CD14-positive monocyte (primary cell): ENCODE measurements at regions not wholly inside any gene's neighbourhood (a gene's known extent, or its start where the extent isn't known, plus 50 kb on each side); places are given as distances from the start of the nearest gene placed in this dataset.

Experiments used
- DNase-seq, 3 donors: peaks; one replicate each; pipeline ENCODE4 v3.0.0-alpha.2; 2011 to 2022
- H2AFZ ChIP-seq: 2 replicates; pipeline ENCODE4 v1.6.0; 2012; ENCODE audit warnings: mild to moderate bottlenecking, low read depth, low read length, inconsistent platforms; ENCODE audit not compliant: insufficient read depth, poor library complexity, severe bottlenecking
- H3K27ac ChIP-seq, 2 donors: 1 replicate in 1 of 2; 2 replicates in 1 of 2; pipeline ENCODE4 v1.5.1; 2012 to 2013; ENCODE audit warnings: low read length in 2 of 2, control low read depth in 1 of 2, inconsistent platforms in 1 of 2, low read depth in 1 of 2, mild to moderate bottlenecking in 1 of 2
- H3K27me3 ChIP-seq, 2 donors: one replicate each; pipeline versions ENCODE4 v1.6.0 to v1.6.1; 2011 to 2013; ENCODE audit warnings: low read length in 2 of 2; ENCODE audit not compliant: control insufficient read depth in 2 of 2, insufficient read depth in 2 of 2
- H3K36me3 ChIP-seq, 2 donors: replicated peaks in 1 of 2; 1 replicate in 1 of 2; 2 replicates in 1 of 2; pipeline versions ENCODE4 v1.5.1 to v1.6.1; 2012 to 2013; ENCODE audit warnings: low read length in 2 of 2, control low read depth in 1 of 2, inconsistent platforms in 1 of 2, mild to moderate bottlenecking in 1 of 2; ENCODE audit not compliant: insufficient read depth in 2 of 2, control insufficient read depth in 1 of 2
- H3K4me1 ChIP-seq, 2 donors: 1 replicate in 1 of 2; 2 replicates in 1 of 2; pipeline versions ENCODE4 v1.5.1 to v1.6.1; 2012 to 2013; ENCODE audit warnings: low read length in 2 of 2, control low read depth in 1 of 2, inconsistent platforms in 1 of 2, mild to moderate bottlenecking in 1 of 2, moderate library complexity in 1 of 2; ENCODE audit not compliant: insufficient read depth in 2 of 2, control insufficient read depth in 1 of 2
- H3K4me2 ChIP-seq: replicated peaks from 2 replicates; pipeline ENCODE3; 2012; ENCODE audit warnings: low read length, moderate library complexity, mild to moderate bottlenecking; ENCODE audit not compliant: poor library complexity, severe bottlenecking; ENCODE audit errors: extremely low read depth
- H3K4me3 ChIP-seq, 3 experiments: fragments of 200-600 bp in 1 of 3; sonication (generic) in 1 of 3; replicated peaks in 1 of 3; 1 replicate in 2 of 3; 2 replicates in 1 of 3; pipeline ENCODE4 v1.5.1; 2011 to 2013; ENCODE audit warnings: low read length in 3 of 3, mild to moderate bottlenecking in 3 of 3, control low read depth in 2 of 3, low read depth in 2 of 3, inconsistent platforms in 1 of 3, moderate library complexity in 1 of 3
- H3K79me2 ChIP-seq: 2 replicates; pipeline ENCODE4 v1.6.0; 2012; ENCODE audit warnings: mild to moderate bottlenecking, control low read depth, inconsistent platforms, low read length, moderate library complexity; ENCODE audit not compliant: insufficient read depth
- H3K9ac ChIP-seq: 2 replicates; pipeline ENCODE4 v1.6.0; 2017; ENCODE audit warnings: low read length, mild to moderate bottlenecking; ENCODE audit not compliant: insufficient read depth, poor library complexity, severe bottlenecking
- H3K9me3 ChIP-seq, 2 donors: replicated peaks in 1 of 2; 1 replicate in 1 of 2; 2 replicates in 1 of 2; pipeline versions ENCODE4 v1.5.1 to v1.6.1; 2012 to 2013; ENCODE audit warnings: low read length in 2 of 2, control low read depth in 1 of 2; ENCODE audit not compliant: control insufficient read depth in 1 of 2, insufficient read depth in 1 of 2
- H4K20me1 ChIP-seq: 2 replicates; pipeline ENCODE4 v1.6.0; 2012; ENCODE audit warnings: mild to moderate bottlenecking, low read length, control low read depth, moderate library complexity; ENCODE audit not compliant: insufficient read depth
- H3K27ac Mint-ChIP-seq, 7 donors: one replicate each; pipeline ENCODE4 v1.8.0; 2020; ENCODE audit warnings: mild to moderate bottlenecking in 7 of 7, mixed read lengths in 7 of 7, moderate library complexity in 6 of 7, inconsistent platforms in 2 of 7
- H3K27me3 Mint-ChIP-seq, 3 donors: one replicate each; pipeline ENCODE4 v1.8.0; 2021 to 2022; ENCODE audit warnings: low read depth in 3 of 3, mild to moderate bottlenecking in 3 of 3, mixed read lengths in 3 of 3, moderate library complexity in 3 of 3, inconsistent platforms in 1 of 3
- H3K36me3 Mint-ChIP-seq, 2 donors: one replicate each; pipeline ENCODE4 v1.8.0; 2020; ENCODE audit warnings: mixed read lengths in 2 of 2, inconsistent platforms in 1 of 2, mild to moderate bottlenecking in 1 of 2
- H3K4me1 Mint-ChIP-seq: one replicate; pipeline ENCODE4 v1.8.0; 2020; ENCODE audit warnings: mild to moderate bottlenecking, mixed read lengths
- H3K4me3 Mint-ChIP-seq, 2 donors: one replicate each; pipeline ENCODE4 v1.8.0; 2020; ENCODE audit warnings: mild to moderate bottlenecking in 2 of 2, mixed read lengths in 2 of 2, moderate library complexity in 1 of 2
- H3K9me3 Mint-ChIP-seq, 7 donors: one replicate each; pipeline ENCODE4 v1.8.0; 2020 to 2022; ENCODE audit warnings: mixed read lengths in 7 of 7, mild to moderate bottlenecking in 6 of 7, moderate library complexity in 6 of 7, inconsistent platforms in 2 of 7
- CTCF ChIP-seq: fragments of 200-600 bp; IDR thresholded peaks from one replicate; pipeline ENCODE4 v1.8.0; 2022; ENCODE audit warnings: antibody characterized with exemption, mild to moderate bottlenecking
- WGBS: methylation state at CpG from one replicate; pipeline ENCODE4 v1.1.5; 2013; ENCODE audit warnings: missing lambda C conversion rate; ENCODE audit not compliant: insufficient coverage; 5-methylcytosine and 5-hydroxymethylcytosine counted together
- intact Hi-C, 2 donors: fragments of 100-400 bp; cut with micrococcal nuclease; formaldehyde crosslinking; loops; one replicate each; pipeline versions ENCODE4 v1.15.0 to v1.15.1; 2023

GRCh38 chr13:19062019-19062646 is 119.5 kb downstream of the TUBA3C start:
- Histone ChIP-seq H4K20me1 (no peaks in the 10 kb centered on the region), H3K4me1 (no peaks in the 10 kb centered on the region), H2AFZ (no peak overlapping the region), H3K9ac (no peak overlapping the region), H3K27ac (no peak overlapping the region), H3K9me3 (peaks cover 68 to 69% of the 10 kb centered on the region in 2 donors), H3K36me3 (no peaks in the 10 kb centered on the region), H3K4me2 (no peak overlapping the region), H3K79me2 (no peaks in the 10 kb centered on the region), H3K4me3 (no peak overlapping the region), H3K27me3 (no peaks in the 10 kb centered on the region)
- intact Hi-C loops: no loop called here
- DNase-seq: no peak
- WGBS: 88% methylated on average over 7 of the region's 11 CpGs
- H3K27me3 Mint-ChIP-seq: peaks cover 0 to 1% (median 1%) of the 10 kb centered on the region in 3 donors
- H3K4me1 Mint-ChIP-seq: no peaks in the 10 kb centered on the region
- H3K4me3 Mint-ChIP-seq: no peak overlapping the region
- H3K9me3 Mint-ChIP-seq: peaks cover 24 to 71% (median 51%) of the 10 kb centered on the region in 7 donors
- H3K27ac Mint-ChIP-seq: peak overlapping the region in 1 of 7 donors; percentile 9
- no peak for TF ChIP-seq CTCF
- H3K36me3 Mint-ChIP-seq: no peaks in the 10 kb centered on the region

GRCh38 chr13:19061278-19061677 is 120.3 kb downstream of the TUBA3C start:
- H3K4me2 ChIP-seq: no peak overlapping the region
- no peaks in the 10 kb centered on the region for H3K79me2 ChIP-seq
- 89% methylated on average over 5 of the region's 6 CpGs for whole genome bisulfite sequencing
- H3K27ac ChIP-seq: no peak overlapping the region
- peaks cover 28 to 71% (median 50%) of the 10 kb centered on the region in 7 donors for H3K9me3 Mint-ChIP-seq
- H3K4me3 Mint-ChIP-seq: no peak overlapping the region
- H3K4me1 ChIP-seq: no peaks in the 10 kb centered on the region
- H3K4me3 ChIP-seq: no peak overlapping the region
- intact Hi-C loops: no loop called here
- H3K9me3 ChIP-seq: peaks cover 65 to 77% of the 10 kb centered on the region in 2 donors
- no peaks in the 10 kb centered on the region for H4K20me1 ChIP-seq
- H2AFZ ChIP-seq: no peak overlapping the region
- TF ChIP-seq CTCF: no peak
- no peak overlapping the region for H3K9ac ChIP-seq
- H3K27ac Mint-ChIP-seq: no peak overlapping the region
- H3K36me3 Mint-ChIP-seq: no peaks in the 10 kb centered on the region
- no peaks in the 10 kb centered on the region for H3K27me3 ChIP-seq
- H3K36me3 ChIP-seq: no peaks in the 10 kb centered on the region
- H3K27me3 Mint-ChIP-seq: peaks cover 0 to 1% (median 1%) of the 10 kb centered on the region in 3 donors
- no peaks in the 10 kb centered on the region for H3K4me1 Mint-ChIP-seq
- DNase-seq: no peak
